Nephron progenitor cell (in vitro differentiated cells): ENCODE measurements at regions not wholly inside any gene's neighbourhood (a gene's known extent, or its start where the extent isn't known, plus 50 kb on each side); places are given as distances from the start of the nearest gene placed in this dataset.

Experiments
- DNase-seq: peaks from one replicate; pipeline ENCODE4 v3.0.0; 2021
- H3K27ac Mint-ChIP-seq: 2 replicates; pipeline ENCODE4 v1.8.0; 2021; ENCODE audit warnings: mild to moderate bottlenecking, moderate library complexity, mixed read lengths
- H3K27me3 Mint-ChIP-seq: 2 replicates; pipeline ENCODE4 v1.8.0; 2021; ENCODE audit warnings: mild to moderate bottlenecking, low read depth, mixed read lengths; ENCODE audit not compliant: poor library complexity
- H3K36me3 Mint-ChIP-seq: 2 replicates; pipeline ENCODE4 v1.8.0; 2021; ENCODE audit warnings: low read depth, mixed read lengths
- H3K4me1 Mint-ChIP-seq: 2 replicates; pipeline ENCODE4 v1.8.0; 2021; ENCODE audit warnings: mixed read lengths
- H3K4me3 Mint-ChIP-seq: 2 replicates; pipeline ENCODE4 v1.8.0; 2021; ENCODE audit warnings: mild to moderate bottlenecking, moderate library complexity, mixed read lengths
- H3K9me3 Mint-ChIP-seq: 2 replicates; pipeline ENCODE4 v1.8.0; 2021; ENCODE audit warnings: mild to moderate bottlenecking, moderate library complexity, mixed read lengths
- TF ChIP-seq, protein P1 (sequence below): fragments of 200-600 bp; sonication (generic); IDR thresholded peaks from 2 replicates; pipeline ENCODE4 v1.5.0; 2021; ENCODE audit warnings: antibody characterized with exemption

DNA sequence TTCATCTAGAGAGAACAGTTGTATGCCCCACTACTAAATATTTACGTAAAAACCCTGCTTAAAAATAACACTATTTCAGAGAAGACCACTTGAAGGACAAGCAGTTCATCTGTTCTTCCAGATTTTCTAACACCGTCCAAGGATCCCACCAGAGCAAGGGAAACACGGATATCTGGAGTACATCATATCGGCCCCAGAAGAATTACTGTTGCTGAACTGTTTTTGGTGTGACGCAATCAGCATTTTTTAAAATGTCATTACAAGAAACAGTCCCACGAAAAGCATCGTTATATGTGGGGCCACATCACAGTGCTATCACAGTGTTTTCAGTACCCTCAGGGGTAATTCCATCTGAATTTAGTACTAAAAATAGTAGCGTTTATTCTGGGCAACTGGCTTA, 134.5 kb upstream of the PKDCC start:
- Mint-ChIP-seq H3K36me3 (no peaks in the 10 kb centered on the region), H3K27ac (no peak overlapping the region), H3K9me3 (peaks cover 4% of the 10 kb centered on the region), H3K4me3 (no peak overlapping the region), H3K4me1 (peaks cover 7% of the 10 kb centered on the region), H3K27me3 (peaks cover 98% of the 10 kb centered on the region)
- TF ChIP-seq, protein P1, sequence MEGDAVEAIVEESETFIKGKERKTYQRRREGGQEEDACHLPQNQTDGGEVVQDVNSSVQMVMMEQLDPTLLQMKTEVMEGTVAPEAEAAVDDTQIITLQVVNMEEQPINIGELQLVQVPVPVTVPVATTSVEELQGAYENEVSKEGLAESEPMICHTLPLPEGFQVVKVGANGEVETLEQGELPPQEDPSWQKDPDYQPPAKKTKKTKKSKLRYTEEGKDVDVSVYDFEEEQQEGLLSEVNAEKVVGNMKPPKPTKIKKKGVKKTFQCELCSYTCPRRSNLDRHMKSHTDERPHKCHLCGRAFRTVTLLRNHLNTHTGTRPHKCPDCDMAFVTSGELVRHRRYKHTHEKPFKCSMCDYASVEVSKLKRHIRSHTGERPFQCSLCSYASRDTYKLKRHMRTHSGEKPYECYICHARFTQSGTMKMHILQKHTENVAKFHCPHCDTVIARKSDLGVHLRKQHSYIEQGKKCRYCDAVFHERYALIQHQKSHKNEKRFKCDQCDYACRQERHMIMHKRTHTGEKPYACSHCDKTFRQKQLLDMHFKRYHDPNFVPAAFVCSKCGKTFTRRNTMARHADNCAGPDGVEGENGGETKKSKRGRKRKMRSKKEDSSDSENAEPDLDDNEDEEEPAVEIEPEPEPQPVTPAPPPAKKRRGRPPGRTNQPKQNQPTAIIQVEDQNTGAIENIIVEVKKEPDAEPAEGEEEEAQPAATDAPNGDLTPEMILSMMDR, result no peak
- no peak for DNase-seq

DNA sequence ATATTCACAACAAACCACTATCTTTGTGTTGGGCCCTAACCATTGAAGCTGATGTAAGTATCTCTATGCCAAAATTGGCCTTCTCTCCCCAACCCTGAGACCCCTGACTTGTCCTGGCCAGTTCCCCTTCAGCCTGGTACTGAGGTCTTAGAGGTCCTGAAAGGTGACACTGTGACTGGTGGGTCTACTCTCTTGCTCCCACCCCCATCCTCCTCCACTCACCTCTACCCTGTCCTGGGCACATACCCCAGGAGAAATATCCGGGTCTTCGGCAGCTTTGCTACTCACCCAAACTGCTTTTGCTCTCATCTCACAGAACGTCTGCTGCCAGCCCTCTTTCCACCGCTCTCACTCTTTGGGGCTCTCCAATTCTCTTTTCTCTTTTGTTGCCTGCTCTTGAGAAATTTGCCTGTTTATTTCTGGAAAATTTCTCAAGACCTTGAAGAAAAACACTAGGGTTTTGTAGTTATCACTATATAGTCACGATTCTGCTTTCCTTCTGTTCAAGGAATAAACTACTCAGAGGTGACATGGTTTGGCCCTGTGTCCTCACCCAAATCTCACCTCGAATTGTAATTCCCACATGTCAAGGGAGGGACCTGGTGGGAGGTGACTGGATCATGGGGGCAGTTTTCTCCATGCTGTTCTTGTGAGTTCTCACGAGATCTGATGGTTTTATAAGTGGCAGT, 133.8 kb upstream of the PKDCC start:
- no peaks in the 10 kb centered on the region for H3K36me3 Mint-ChIP-seq
- TF ChIP-seq, protein P1, result no peak
- H3K27me3 Mint-ChIP-seq, result peaks cover 98% of the 10 kb centered on the region
- H3K4me1 Mint-ChIP-seq, result peaks cover 6% of the 10 kb centered on the region
- DNase-seq, result no peak
- H3K27ac Mint-ChIP-seq, result no peak overlapping the region
- H3K4me3 Mint-ChIP-seq, result no peak overlapping the region
- H3K9me3 Mint-ChIP-seq, result peaks cover 4% of the 10 kb centered on the region

DNA sequence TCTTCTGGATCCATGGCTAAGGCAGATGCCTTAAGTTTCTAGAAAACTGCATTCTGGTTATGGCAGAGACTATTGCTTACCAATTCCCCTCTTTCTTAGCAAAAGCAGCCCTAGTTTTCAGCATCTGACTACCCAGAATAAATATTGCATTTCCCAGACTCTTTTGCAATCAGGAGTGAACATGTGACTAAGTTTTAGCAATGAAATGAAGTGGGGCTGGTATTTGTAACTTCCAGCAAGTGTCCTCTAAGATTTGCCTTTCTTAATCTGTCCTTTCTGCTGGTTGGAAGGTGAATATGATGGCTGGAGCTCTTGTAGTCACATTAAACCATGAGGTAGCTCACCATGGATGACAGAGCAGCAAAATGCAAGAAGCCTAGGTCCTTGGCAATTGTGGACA, 132.9 kb upstream of the PKDCC start:
- Mint-ChIP-seq H3K36me3 (no peaks in the 10 kb centered on the region), H3K4me1 (no peaks in the 10 kb centered on the region), H3K27me3 (peaks cover 98% of the 10 kb centered on the region), H3K27ac (no peak overlapping the region), H3K4me3 (no peak overlapping the region), H3K9me3 (peaks cover 10% of the 10 kb centered on the region)
- TF ChIP-seq, protein P1, result no peak
- DNase-seq, result no peak

DNA sequence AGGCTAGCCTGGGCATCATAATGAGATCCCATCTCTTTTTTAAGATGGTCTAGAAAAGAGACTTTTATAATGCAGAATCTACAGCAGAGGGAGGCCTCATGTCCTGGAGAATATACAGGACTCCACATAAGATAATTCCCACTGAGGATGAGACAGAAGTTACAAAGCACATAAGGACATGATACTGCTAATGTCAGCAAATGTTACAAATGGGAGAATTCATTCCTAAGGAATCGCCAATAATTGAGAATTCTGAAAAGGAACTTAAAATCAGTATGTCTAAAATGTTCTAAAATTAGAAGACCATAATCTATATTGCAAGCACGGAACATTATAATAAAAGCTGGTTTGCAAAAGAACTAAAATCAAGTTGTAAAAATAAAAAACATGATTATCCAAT, 131.6 kb upstream of the PKDCC start:
- Mint-ChIP-seq H3K4me3 (no peak overlapping the region), H3K27me3 (peaks cover 98% of the 10 kb centered on the region), H3K4me1 (no peaks in the 10 kb centered on the region), H3K9me3 (peaks cover 10% of the 10 kb centered on the region), H3K36me3 (no peaks in the 10 kb centered on the region), H3K27ac (no peak overlapping the region)
- DNase-seq, result no peak
- TF ChIP-seq, protein P1, result no peak

DNA sequence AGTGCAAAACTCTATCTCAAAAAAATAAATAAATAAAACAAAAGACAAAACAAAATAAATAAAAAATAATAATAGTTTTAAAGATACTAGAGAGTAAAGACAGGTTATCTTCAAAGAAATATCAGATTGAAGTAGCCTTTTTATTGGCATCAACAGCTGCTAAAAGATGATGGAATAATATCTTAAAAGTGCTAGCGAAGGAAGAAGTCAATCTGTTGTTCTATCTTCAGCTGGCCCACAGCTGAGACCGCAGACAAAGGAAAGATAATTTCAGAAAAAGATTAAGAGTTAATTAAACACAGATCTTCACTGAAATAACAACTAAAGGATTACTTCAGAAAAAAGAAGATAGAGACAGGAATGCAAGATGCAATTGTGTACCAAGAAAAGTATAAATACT, 130.2 kb upstream of the PKDCC start:
- H3K36me3 Mint-ChIP-seq, result no peaks in the 10 kb centered on the region
- no peak for DNase-seq
- H3K9me3 Mint-ChIP-seq, result peaks cover 10% of the 10 kb centered on the region
- peaks cover 98% of the 10 kb centered on the region for H3K27me3 Mint-ChIP-seq
- no peaks in the 10 kb centered on the region for H3K4me1 Mint-ChIP-seq
- no peak overlapping the region for H3K27ac Mint-ChIP-seq
- no peak overlapping the region for H3K4me3 Mint-ChIP-seq
- TF ChIP-seq, protein P1, result no peak

DNA sequence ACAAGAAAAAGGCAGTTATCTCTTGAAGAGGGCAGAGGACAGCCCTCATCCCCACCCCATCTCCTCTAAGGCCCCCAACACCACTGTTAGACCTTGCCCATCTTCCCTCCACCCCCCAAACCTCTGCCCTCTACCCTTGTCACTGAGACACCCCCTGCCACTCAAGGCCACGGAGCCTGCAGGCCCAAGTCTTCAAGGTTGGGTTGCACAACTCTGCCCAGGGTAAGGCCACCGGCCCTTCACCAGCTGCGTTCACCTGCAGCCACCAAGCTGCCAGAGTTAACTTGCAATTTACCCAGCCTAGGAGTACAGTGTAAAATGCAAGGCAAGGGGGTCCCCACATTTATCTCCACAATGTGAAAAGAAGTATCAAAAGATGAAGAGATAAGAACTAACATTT, 128.7 kb upstream of the PKDCC start:
- Mint-ChIP-seq H3K4me1 (no peaks in the 10 kb centered on the region), H3K9me3 (peaks cover 8% of the 10 kb centered on the region), H3K27me3 (peaks cover 100% of the 10 kb centered on the region), H3K27ac (no peak overlapping the region), H3K4me3 (no peak overlapping the region), H3K36me3 (no peaks in the 10 kb centered on the region)
- TF ChIP-seq, protein P1, result no peak
- no peak for DNase-seq
